ENCODE measurements at regions not wholly inside any gene's neighbourhood (a gene's known extent, or its start where the extent isn't known, plus 50 kb on each side); places are given as distances from the start of the nearest gene placed in this dataset.

- H3K9ac ChIP-seq (ENCODE audit: low read length in 2 of 2), result no peak overlapping the region
- H3K36me3 ChIP-seq (ENCODE audit: control insufficient read depth in 2 of 2, insufficient read depth in 2 of 2, low read length in 2 of 2), result no peaks in the 10 kb centered on the region
- H3K27ac ChIP-seq (ENCODE audit: low read length), result no peak overlapping the region
- H3K4me3 ChIP-seq (ENCODE audit: low read length in 2 of 2), result no peak overlapping the region
- no peaks in the 10 kb centered on the region for H3K27me3 ChIP-seq (ENCODE audit: control insufficient read depth in 1 of 2, insufficient read depth in 2 of 2, low read length in 2 of 2)
- no peaks in the 10 kb centered on the region for H3K4me1 ChIP-seq (ENCODE audit: control insufficient read depth, insufficient read depth, low read length)
- H3K9me3 ChIP-seq (ENCODE audit: control insufficient read depth in 2 of 2, low read length in 2 of 2), result no peaks in the 10 kb centered on the region
Observed at GRCh38 chr3:152173627-152174026, 95.1 kb upstream of the MBNL1 start.

- Histone ChIP-seq H3K27ac (ENCODE audit: low read length) (no peak overlapping the region), H3K4me3 (ENCODE audit: low read length in 2 of 2) (no peak overlapping the region), H3K9ac (ENCODE audit: low read length in 2 of 2) (no peak overlapping the region), H3K27me3 (ENCODE audit: control insufficient read depth in 1 of 2, insufficient read depth in 2 of 2, low read length in 2 of 2) (no peaks in the 10 kb centered on the region), H3K36me3 (ENCODE audit: control insufficient read depth in 2 of 2, insufficient read depth in 2 of 2, low read length in 2 of 2) (no peaks in the 10 kb centered on the region), H3K4me1 (ENCODE audit: control insufficient read depth, insufficient read depth, low read length) (no peaks in the 10 kb centered on the region), H3K9me3 (ENCODE audit: control insufficient read depth in 2 of 2, low read length in 2 of 2) (no peaks in the 10 kb centered on the region)
Observed at GRCh38 chr3:152174876-152175527, 93.7 kb upstream of the MBNL1 start.

- Histone ChIP-seq H3K36me3 (ENCODE audit: control insufficient read depth in 2 of 2, insufficient read depth in 2 of 2, low read length in 2 of 2) (no peaks in the 10 kb centered on the region), H3K4me1 (ENCODE audit: control insufficient read depth, insufficient read depth, low read length) (no peaks in the 10 kb centered on the region), H3K9ac (ENCODE audit: low read length in 2 of 2) (no peak overlapping the region)
Observed at GRCh38 chr3:152175528-152175889, 93.2 kb upstream of the MBNL1 start.

GRCh38 chr3:152176241-152176640 lies 92.5 kb upstream of the MBNL1 start:
- H3K4me1 ChIP-seq (ENCODE audit: control insufficient read depth, insufficient read depth, low read length), result no peaks in the 10 kb centered on the region
- no peaks in the 10 kb centered on the region for H3K27me3 ChIP-seq (ENCODE audit: control insufficient read depth in 1 of 2, insufficient read depth in 2 of 2, low read length in 2 of 2)
- no peak overlapping the region for H3K27ac ChIP-seq (ENCODE audit: low read length)
- no peak overlapping the region for H3K9ac ChIP-seq (ENCODE audit: low read length in 2 of 2)
- H3K36me3 ChIP-seq (ENCODE audit: control insufficient read depth in 2 of 2, insufficient read depth in 2 of 2, low read length in 2 of 2), result no peaks in the 10 kb centered on the region
- H3K9me3 ChIP-seq (ENCODE audit: control insufficient read depth in 2 of 2, low read length in 2 of 2), result no peaks in the 10 kb centered on the region
- no peak overlapping the region for H3K4me3 ChIP-seq (ENCODE audit: low read length in 2 of 2)

More at GRCh38 chr3:152175528-152175889, 93.2 kb upstream of the MBNL1 start:
- no peaks in the 10 kb centered on the region for H3K27me3 ChIP-seq (ENCODE audit: control insufficient read depth in 1 of 2, insufficient read depth in 2 of 2, low read length in 2 of 2)
- H3K9me3 ChIP-seq (ENCODE audit: control insufficient read depth in 2 of 2, low read length in 2 of 2), result no peaks in the 10 kb centered on the region
- no peak overlapping the region for H3K27ac ChIP-seq (ENCODE audit: low read length)
- H3K4me3 ChIP-seq (ENCODE audit: low read length in 2 of 2), result no peak overlapping the region

- Histone ChIP-seq H3K9me3 (ENCODE audit: control insufficient read depth in 2 of 2, low read length in 2 of 2) (no peaks in the 10 kb centered on the region), H3K27ac (ENCODE audit: low read length) (no peak overlapping the region), H3K4me1 (ENCODE audit: control insufficient read depth, insufficient read depth, low read length) (no peaks in the 10 kb centered on the region), H3K4me3 (ENCODE audit: low read length in 2 of 2) (no peak overlapping the region), H3K9ac (ENCODE audit: low read length in 2 of 2) (no peak overlapping the region), H3K36me3 (ENCODE audit: control insufficient read depth in 2 of 2, insufficient read depth in 2 of 2, low read length in 2 of 2) (no peaks in the 10 kb centered on the region), H3K27me3 (ENCODE audit: control insufficient read depth in 1 of 2, insufficient read depth in 2 of 2, low read length in 2 of 2) (no peaks in the 10 kb centered on the region)
Observed at GRCh38 chr3:152176998-152177397, 91.7 kb upstream of the MBNL1 start.

- H3K4me1 ChIP-seq (ENCODE audit: control insufficient read depth, insufficient read depth, low read length), result no peaks in the 10 kb centered on the region
- no peaks in the 10 kb centered on the region for H3K9me3 ChIP-seq (ENCODE audit: control insufficient read depth in 2 of 2, low read length in 2 of 2)
- no peaks in the 10 kb centered on the region for H3K36me3 ChIP-seq (ENCODE audit: control insufficient read depth in 2 of 2, insufficient read depth in 2 of 2, low read length in 2 of 2)
- no peak overlapping the region for H3K27ac ChIP-seq (ENCODE audit: low read length)
- no peaks in the 10 kb centered on the region for H3K27me3 ChIP-seq (ENCODE audit: control insufficient read depth in 1 of 2, insufficient read depth in 2 of 2, low read length in 2 of 2)
- no peak overlapping the region for H3K4me3 ChIP-seq (ENCODE audit: low read length in 2 of 2)
- no peak overlapping the region for H3K9ac ChIP-seq (ENCODE audit: low read length in 2 of 2)
Observed at GRCh38 chr3:152177757-152178156, 91.0 kb upstream of the MBNL1 start.

- Histone ChIP-seq H3K9me3 (ENCODE audit: control insufficient read depth in 2 of 2, low read length in 2 of 2) (no peaks in the 10 kb centered on the region), H3K36me3 (ENCODE audit: control insufficient read depth in 2 of 2, insufficient read depth in 2 of 2, low read length in 2 of 2) (no peaks in the 10 kb centered on the region), H3K27ac (ENCODE audit: low read length) (no peak overlapping the region), H3K27me3 (ENCODE audit: control insufficient read depth in 1 of 2, insufficient read depth in 2 of 2, low read length in 2 of 2) (no peaks in the 10 kb centered on the region), H3K4me1 (ENCODE audit: control insufficient read depth, insufficient read depth, low read length) (no peaks in the 10 kb centered on the region), H3K4me3 (ENCODE audit: low read length in 2 of 2) (no peak overlapping the region), H3K9ac (ENCODE audit: low read length in 2 of 2) (no peak overlapping the region)
Observed at GRCh38 chr3:152183473-152183872, 85.3 kb upstream of the MBNL1 start.

- H3K36me3 ChIP-seq (ENCODE audit: control insufficient read depth in 2 of 2, insufficient read depth in 2 of 2, low read length in 2 of 2), result no peaks in the 10 kb centered on the region
Observed at GRCh38 chr3:152184971-152185686, 83.6 kb upstream of the MBNL1 start.

GRCh38 chr3:152185891-152186630 lies 82.7 kb upstream of the MBNL1 start:
- no peak overlapping the region for H3K27ac ChIP-seq (ENCODE audit: low read length)
- H3K9ac ChIP-seq (ENCODE audit: low read length in 2 of 2), result no peak overlapping the region
- H3K27me3 ChIP-seq (ENCODE audit: control insufficient read depth in 1 of 2, insufficient read depth in 2 of 2, low read length in 2 of 2), result no peaks in the 10 kb centered on the region
- no peaks in the 10 kb centered on the region for H3K4me1 ChIP-seq (ENCODE audit: control insufficient read depth, insufficient read depth, low read length)
- no peak overlapping the region for H3K4me3 ChIP-seq (ENCODE audit: low read length in 2 of 2)
- no peaks in the 10 kb centered on the region for H3K9me3 ChIP-seq (ENCODE audit: control insufficient read depth in 2 of 2, low read length in 2 of 2)
- H3K36me3 ChIP-seq (ENCODE audit: control insufficient read depth in 2 of 2, insufficient read depth in 2 of 2, low read length in 2 of 2), result no peaks in the 10 kb centered on the region

More at GRCh38 chr3:152184971-152185686, 83.6 kb upstream of the MBNL1 start:
- no peaks in the 10 kb centered on the region for H3K9me3 ChIP-seq (ENCODE audit: control insufficient read depth in 2 of 2, low read length in 2 of 2)
- H3K9ac ChIP-seq (ENCODE audit: low read length in 2 of 2), result no peak overlapping the region
- H3K27me3 ChIP-seq (ENCODE audit: control insufficient read depth in 1 of 2, insufficient read depth in 2 of 2, low read length in 2 of 2), result no peaks in the 10 kb centered on the region
- H3K27ac ChIP-seq (ENCODE audit: low read length), result no peak overlapping the region
- no peaks in the 10 kb centered on the region for H3K4me1 ChIP-seq (ENCODE audit: control insufficient read depth, insufficient read depth, low read length)
- no peak overlapping the region for H3K4me3 ChIP-seq (ENCODE audit: low read length in 2 of 2)

GRCh38 chr3:152190636-152191183 lies 78.0 kb upstream of the MBNL1 start:
- Histone ChIP-seq H3K4me1 (ENCODE audit: control insufficient read depth, insufficient read depth, low read length) (no peaks in the 10 kb centered on the region), H3K9me3 (ENCODE audit: control insufficient read depth in 2 of 2, low read length in 2 of 2) (no peaks in the 10 kb centered on the region), H3K4me3 (ENCODE audit: low read length in 2 of 2) (no peak overlapping the region), H3K27ac (ENCODE audit: low read length) (no peak overlapping the region), H3K36me3 (ENCODE audit: control insufficient read depth in 2 of 2, insufficient read depth in 2 of 2, low read length in 2 of 2) (no peaks in the 10 kb centered on the region), H3K9ac (ENCODE audit: low read length in 2 of 2) (no peak overlapping the region), H3K27me3 (ENCODE audit: control insufficient read depth in 1 of 2, insufficient read depth in 2 of 2, low read length in 2 of 2) (no peaks in the 10 kb centered on the region)
